B cell (primary cell): ENCODE measurements at regions not wholly inside any gene's neighbourhood (a gene's known extent, or its start where the extent isn't known, plus 50 kb on each side); places are given as distances from the start of the nearest gene placed in this dataset.

ENCODE experiments used
- EZH2 ChIP-seq: IDR thresholded peaks from 2 replicates; pipeline ENCODE4 v1.6.1; 2012; ENCODE audit warnings: borderline replicate concordance, low read depth, mild to moderate bottlenecking, moderate library complexity, low read length; ENCODE audit not compliant: insufficient read depth, poor library complexity, severe bottlenecking
- TF ChIP-seq, protein P1 (sequence below): fragments of 200-600 bp; IDR thresholded peaks from one replicate; pipeline ENCODE4 v1.8.0; 2022; ENCODE audit warnings: antibody characterized with exemption, mild to moderate bottlenecking

DNA sequence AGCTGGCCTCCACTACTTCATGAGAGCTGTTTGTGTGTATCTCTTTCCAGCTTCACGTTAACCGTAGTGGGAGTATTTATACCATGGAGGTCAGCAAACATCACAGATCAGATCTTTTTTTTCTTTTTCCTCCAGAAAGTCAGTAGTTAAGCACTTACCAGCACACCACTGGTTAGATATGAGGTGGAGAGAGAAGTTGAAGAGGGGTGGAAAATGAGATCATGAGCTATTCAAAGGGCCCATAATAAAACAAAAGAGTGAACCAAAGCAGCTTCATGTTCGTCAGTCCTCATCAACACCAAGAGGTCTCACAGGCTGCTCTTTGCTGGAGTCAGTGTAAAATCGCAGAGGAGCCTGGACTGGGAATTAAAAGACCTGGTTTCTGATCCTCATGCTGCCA, 125.1 kb upstream of the SGK1 start:
- TF ChIP-seq, protein P1, sequence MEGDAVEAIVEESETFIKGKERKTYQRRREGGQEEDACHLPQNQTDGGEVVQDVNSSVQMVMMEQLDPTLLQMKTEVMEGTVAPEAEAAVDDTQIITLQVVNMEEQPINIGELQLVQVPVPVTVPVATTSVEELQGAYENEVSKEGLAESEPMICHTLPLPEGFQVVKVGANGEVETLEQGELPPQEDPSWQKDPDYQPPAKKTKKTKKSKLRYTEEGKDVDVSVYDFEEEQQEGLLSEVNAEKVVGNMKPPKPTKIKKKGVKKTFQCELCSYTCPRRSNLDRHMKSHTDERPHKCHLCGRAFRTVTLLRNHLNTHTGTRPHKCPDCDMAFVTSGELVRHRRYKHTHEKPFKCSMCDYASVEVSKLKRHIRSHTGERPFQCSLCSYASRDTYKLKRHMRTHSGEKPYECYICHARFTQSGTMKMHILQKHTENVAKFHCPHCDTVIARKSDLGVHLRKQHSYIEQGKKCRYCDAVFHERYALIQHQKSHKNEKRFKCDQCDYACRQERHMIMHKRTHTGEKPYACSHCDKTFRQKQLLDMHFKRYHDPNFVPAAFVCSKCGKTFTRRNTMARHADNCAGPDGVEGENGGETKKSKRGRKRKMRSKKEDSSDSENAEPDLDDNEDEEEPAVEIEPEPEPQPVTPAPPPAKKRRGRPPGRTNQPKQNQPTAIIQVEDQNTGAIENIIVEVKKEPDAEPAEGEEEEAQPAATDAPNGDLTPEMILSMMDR = no peak
- no peak for TF ChIP-seq EZH2
